GM23338 (cell line): ENCODE measurements at regions not wholly inside any gene's neighbourhood (a gene's known extent, or its start where the extent isn't known, plus 50 kb on each side); places are given as distances from the start of the nearest gene placed in this dataset.
"Not testable (repeated sequence)": the region's sequence is repeated elsewhere in the genome, so short reads cannot be mapped to it uniquely, and the experiment has no call there.

Source experiments
- CREB1 ChIP-seq: fragments of 250-450 bp; sonication (Bioruptor Pico); IDR thresholded peaks from 2 replicates; pipeline ENCODE4 v1.5.0; 2020; ENCODE audit warnings: low read depth, mild to moderate bottlenecking, moderate library complexity
- EZH2phosphoT487 ChIP-seq: fragments of 200-600 bp; sonication (generic); IDR thresholded peaks from one replicate; pipeline ENCODE4 v1.8.1; 2018; ENCODE audit warnings: antibody characterized with exemption; ENCODE audit not compliant: unreplicated experiment
- JUNB ChIP-seq: IDR thresholded peaks from one replicate; pipeline ENCODE4 v1.6.1; 2016; ENCODE audit warnings: antibody characterized with exemption; ENCODE audit not compliant: unreplicated experiment
- POLR2AphosphoS5 ChIP-seq: IDR thresholded peaks from 2 replicates; pipeline ENCODE4 v1.6.1; 2016; ENCODE audit warnings: antibody characterized with exemption, low read depth
- ZNF114 ChIP-seq: fragments of 250-450 bp; sonication (Bioruptor Pico); IDR thresholded peaks from 2 replicates; pipeline ENCODE4 v1.5.0; 2020; ENCODE audit warnings: mild to moderate bottlenecking, moderate library complexity
- TF ChIP-seq, protein P1 (sequence below): IDR thresholded peaks from one replicate; pipeline ENCODE4 v1.6.1; 2018; ENCODE audit warnings: antibody characterized with exemption; ENCODE audit not compliant: unreplicated experiment
- TF ChIP-seq, protein P2 (sequence below), 2 experiments: fragments of 200-600 bp in 1 of 2; sonication (generic) in 1 of 2; conservative IDR thresholded peaks; 2 replicates each; pipeline versions ENCODE4 v1.5.1 to v1.6.1; 2016 to 2017; ENCODE audit warnings: antibody characterized with exemption in 2 of 2, low read depth in 2 of 2, mild to moderate bottlenecking in 2 of 2, moderate library complexity in 1 of 2
- TF ChIP-seq, protein P3 (sequence below): IDR thresholded peaks from 2 replicates; pipeline ENCODE4 v1.6.1; 2016; ENCODE audit warnings: antibody characterized with exemption

DNA sequence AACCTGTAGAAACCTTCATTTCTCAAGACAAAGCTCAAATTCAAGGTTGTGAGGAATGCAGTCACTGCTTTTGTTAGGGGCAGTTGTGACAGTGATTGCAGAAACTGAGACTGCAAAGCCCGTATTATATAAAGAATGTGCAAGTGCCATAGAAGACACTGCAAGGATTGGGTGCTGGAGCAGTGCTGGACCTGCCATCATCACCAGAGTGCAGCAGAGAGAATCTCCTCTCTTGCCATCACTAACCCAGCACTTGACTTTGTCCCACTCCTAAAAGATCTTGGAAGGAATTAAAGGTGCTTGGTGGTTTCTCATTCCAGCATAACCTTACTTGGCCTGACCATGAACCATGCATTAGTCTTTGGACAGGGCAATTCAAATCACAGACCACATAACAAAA, 81.1 kb upstream of the VKORC1L1 start:
- TF ChIP-seq, protein P1, sequence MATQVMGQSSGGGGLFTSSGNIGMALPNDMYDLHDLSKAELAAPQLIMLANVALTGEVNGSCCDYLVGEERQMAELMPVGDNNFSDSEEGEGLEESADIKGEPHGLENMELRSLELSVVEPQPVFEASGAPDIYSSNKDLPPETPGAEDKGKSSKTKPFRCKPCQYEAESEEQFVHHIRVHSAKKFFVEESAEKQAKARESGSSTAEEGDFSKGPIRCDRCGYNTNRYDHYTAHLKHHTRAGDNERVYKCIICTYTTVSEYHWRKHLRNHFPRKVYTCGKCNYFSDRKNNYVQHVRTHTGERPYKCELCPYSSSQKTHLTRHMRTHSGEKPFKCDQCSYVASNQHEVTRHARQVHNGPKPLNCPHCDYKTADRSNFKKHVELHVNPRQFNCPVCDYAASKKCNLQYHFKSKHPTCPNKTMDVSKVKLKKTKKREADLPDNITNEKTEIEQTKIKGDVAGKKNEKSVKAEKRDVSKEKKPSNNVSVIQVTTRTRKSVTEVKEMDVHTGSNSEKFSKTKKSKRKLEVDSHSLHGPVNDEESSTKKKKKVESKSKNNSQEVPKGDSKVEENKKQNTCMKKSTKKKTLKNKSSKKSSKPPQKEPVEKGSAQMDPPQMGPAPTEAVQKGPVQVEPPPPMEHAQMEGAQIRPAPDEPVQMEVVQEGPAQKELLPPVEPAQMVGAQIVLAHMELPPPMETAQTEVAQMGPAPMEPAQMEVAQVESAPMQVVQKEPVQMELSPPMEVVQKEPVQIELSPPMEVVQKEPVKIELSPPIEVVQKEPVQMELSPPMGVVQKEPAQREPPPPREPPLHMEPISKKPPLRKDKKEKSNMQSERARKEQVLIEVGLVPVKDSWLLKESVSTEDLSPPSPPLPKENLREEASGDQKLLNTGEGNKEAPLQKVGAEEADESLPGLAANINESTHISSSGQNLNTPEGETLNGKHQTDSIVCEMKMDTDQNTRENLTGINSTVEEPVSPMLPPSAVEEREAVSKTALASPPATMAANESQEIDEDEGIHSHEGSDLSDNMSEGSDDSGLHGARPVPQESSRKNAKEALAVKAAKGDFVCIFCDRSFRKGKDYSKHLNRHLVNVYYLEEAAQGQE: not testable (repeated sequence)
- TF ChIP-seq, protein P2, sequence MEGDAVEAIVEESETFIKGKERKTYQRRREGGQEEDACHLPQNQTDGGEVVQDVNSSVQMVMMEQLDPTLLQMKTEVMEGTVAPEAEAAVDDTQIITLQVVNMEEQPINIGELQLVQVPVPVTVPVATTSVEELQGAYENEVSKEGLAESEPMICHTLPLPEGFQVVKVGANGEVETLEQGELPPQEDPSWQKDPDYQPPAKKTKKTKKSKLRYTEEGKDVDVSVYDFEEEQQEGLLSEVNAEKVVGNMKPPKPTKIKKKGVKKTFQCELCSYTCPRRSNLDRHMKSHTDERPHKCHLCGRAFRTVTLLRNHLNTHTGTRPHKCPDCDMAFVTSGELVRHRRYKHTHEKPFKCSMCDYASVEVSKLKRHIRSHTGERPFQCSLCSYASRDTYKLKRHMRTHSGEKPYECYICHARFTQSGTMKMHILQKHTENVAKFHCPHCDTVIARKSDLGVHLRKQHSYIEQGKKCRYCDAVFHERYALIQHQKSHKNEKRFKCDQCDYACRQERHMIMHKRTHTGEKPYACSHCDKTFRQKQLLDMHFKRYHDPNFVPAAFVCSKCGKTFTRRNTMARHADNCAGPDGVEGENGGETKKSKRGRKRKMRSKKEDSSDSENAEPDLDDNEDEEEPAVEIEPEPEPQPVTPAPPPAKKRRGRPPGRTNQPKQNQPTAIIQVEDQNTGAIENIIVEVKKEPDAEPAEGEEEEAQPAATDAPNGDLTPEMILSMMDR (conservative IDR thresholded peaks at IDR 0.05; ENCODE audit: low read depth in 2 of 2): not testable (repeated sequence)
- TF ChIP-seq, protein P3, sequence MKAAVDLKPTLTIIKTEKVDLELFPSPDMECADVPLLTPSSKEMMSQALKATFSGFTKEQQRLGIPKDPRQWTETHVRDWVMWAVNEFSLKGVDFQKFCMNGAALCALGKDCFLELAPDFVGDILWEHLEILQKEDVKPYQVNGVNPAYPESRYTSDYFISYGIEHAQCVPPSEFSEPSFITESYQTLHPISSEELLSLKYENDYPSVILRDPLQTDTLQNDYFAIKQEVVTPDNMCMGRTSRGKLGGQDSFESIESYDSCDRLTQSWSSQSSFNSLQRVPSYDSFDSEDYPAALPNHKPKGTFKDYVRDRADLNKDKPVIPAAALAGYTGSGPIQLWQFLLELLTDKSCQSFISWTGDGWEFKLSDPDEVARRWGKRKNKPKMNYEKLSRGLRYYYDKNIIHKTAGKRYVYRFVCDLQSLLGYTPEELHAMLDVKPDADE: not testable (repeated sequence)
- TF ChIP-seq EZH2phosphoT487; CREB1 (CRISPR knock-in tag); POLR2AphosphoS5; JUNB; ZNF114 (CRISPR knock-in tag): not testable (repeated sequence)
